GM18870 (cell line): ENCODE measurements at regions not wholly inside any gene's neighbourhood (a gene's known extent, or its start where the extent isn't known, plus 50 kb on each side); places are given as distances from the start of the nearest gene placed in this dataset.
A peak's percentile ranks its signal among the peaks of the same experiment; 100 is the strongest.

Experiments used
- ATAC-seq: cut with Tn5 transposase; IDR thresholded peaks from one replicate; pipeline ENCODE4 v1.9.1; 2021; ENCODE audit warnings: moderate library complexity; ENCODE audit not compliant: unreplicated experiment

DNA sequence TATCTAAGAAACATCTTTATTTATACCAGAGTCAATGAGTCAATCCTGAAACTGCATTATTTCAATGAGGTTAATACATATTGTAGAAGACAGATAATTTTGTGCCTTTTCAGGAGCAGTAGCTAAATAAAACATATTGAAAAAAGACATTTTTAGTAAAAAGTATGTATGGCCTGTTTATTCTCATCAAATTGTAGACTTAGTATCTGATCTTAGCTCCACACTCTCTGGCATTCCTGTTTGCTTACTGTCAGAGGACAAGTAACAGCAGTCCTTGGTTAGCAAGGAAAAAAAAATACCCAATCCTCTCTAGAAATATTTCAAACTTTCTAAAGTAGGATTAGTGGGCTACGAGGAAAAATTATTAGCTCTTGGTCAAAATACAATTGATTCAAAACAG lies 50.5 kb upstream of the GUCY1A1 start:
- ATAC-seq, result no peak

GRCh38 chr4:155615081-155615887 lies 51.4 kb upstream of the GUCY1A1 start:
- peak; percentile 57 for ATAC-seq

- ATAC-seq, result no peak
Observed at GRCh38 chr4:155614111-155614762, 52.4 kb upstream of the GUCY1A1 start.

DNA sequence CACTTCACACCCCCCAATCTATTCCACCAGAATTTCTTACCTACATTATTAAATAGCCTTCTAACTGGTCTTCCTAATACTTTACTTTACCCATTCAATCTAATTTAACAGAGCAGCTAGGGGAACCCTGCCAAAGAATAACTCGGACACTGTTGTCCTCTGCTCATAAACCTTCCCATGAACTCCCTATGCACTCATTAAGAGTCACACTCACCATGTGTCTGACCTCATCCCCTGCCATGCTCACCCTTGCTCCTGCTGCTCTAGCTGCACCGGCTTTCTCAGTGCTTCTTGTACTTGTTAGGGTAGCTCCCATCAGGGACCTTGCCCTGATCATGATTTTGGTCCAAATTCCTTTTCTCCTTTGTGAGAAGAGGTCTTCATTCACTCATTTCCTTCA lies 54.6 kb upstream of the GUCY1A1 start:
- ATAC-seq, result no peak

- ATAC-seq, result no peak
Observed at GRCh38 chr4:155611501-155611900, 55.1 kb upstream of the GUCY1A1 start.

DNA sequence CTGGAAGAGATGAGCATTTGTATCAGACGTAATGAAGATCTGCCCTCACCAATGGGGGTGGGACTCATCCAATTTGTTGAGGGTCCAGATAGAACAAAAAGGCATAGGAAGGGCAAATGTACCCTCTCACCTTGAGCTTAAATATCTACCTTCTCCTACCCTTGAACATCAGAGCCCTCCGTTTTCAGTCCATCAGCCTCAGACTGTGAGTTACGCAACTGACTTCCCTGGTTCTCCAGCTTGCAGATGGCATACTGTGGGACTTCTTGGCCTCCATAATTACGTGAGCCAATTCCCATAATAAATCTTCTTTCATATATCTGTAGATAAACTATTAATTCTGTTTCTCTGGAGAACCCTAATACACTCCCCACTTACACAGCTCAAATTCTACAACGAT lies 56.5 kb upstream of the GUCY1A1 start:
- ATAC-seq, result no peak

GRCh38 chr4:155609455-155610059 lies 57.1 kb upstream of the GUCY1A1 start:
- peak; percentile 81 for ATAC-seq

DNA sequence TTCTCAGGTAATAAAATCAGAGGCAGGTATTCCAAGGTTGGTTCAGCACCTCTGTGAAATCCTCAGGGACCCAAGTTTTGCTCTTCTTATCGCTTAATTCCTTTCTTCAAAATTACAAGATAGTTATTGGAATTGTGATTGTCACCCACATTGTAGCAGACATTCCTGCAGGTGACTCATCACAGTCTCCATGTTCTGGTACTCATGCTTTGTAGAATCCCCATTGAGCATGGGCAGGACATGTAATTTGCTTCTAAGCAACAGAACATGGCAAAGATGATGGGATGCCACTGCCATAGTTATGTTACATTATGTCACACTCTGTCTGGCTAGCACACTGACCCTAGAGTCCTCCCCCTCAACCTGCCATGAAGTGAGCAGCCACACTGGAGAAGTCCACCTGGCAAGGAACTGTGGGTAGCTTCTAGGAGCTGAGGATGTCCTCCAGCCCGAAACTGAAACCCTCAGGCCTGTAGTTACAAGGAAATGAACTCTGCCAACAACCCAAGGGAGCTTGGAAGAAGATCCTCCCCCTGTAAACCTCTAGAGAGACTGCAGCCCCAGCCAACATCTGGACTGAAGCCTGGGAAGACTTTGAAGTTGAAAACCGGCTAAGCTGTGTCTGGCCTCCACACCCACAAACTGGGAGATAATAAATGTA lies 58.3 kb upstream of the GUCY1A1 start:
- no peak for ATAC-seq

- ATAC-seq, result no peak
Observed at GRCh38 chr4:155607481-155607880, 59.2 kb upstream of the GUCY1A1 start.

DNA sequence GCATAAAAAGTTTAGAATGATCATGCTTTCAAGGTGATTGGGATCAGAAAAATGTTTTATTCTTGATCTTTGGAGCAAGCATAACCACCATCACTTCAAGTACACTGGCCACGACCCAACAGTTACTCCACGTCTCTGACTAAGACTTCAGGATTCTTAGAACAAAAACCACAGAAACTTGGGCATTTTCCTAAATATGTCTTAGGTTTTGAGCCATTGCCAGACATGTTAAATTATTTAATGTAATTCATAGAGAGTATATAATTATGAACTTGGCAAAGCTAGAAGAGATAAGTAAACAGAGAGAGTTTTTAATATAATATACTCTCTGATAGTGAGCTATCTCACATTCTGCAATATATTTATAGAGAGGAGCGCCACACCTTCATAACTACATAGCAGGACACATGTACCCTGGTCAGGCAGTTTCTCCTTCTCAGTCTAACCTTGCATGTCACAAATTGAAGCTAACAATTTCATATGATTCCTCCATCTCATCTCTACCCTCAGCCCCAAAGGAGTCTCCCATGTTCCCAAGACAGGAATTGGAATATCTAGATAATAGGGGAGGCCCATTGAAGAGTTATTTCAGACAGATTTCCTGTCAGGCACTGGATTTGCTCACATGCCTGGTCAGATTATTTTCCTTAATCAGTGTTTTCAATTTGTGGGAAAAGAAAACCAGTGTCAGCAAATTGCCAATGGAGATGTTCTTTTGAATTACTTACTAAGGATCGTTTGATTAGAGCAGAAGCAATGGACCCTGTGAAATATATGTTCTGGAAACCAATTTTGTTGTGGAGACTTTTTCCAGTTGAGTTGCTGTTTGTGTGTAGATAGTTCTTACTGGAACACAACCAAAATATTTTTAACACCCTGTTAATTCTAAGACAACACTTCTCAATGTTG lies 61.7 kb upstream of the GUCY1A1 start:
- no peak for ATAC-seq

DNA sequence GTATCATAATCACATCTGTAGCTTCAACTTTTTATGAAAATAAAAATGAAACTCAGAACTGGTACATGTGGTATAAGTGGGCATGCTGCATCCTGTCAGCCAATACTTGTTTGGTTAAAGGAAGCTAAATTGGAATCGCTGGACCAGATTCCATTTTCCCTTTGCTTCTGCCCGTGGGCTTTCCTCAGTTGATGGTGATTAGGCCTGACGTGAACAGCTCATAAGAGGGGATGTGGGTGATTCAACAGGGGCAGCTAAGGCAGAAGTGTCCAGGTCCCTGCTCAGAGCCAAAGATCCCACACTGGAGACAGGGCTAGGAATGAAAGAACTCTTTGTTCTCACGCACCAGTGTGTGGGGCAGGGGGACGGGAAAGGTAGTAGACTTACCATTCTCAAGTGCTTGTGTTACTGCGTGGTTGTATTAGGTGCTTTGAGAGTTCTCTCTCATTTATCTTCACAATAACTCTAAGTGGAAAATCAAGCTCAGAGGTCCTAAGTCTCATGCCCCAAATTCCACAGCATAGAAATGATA lies 63.2 kb upstream of the GUCY1A1 start:
- ATAC-seq, result no peak

GRCh38 chr4:155602351-155603140 lies 64.1 kb upstream of the GUCY1A1 start:
- ATAC-seq, result no peak

DNA sequence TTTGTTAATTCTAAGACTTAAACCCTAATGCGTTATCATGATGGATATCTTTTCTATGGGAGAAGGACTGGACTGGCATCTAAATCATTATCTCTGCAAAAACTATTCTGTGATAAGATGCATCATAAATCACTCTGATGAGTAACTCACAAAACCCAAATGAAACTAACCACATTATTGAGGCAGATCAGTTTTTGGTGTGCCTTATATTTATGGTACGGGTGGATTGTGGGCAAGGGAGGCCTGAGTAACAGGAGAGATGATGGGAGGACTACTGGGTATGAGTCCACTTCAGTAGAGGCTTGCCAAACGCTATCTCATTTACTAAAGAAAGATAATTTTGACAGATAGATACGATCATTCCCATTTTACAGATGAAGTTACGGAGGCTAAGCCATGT lies 66.4 kb upstream of the GUCY1A1 start:
- ATAC-seq, result no peak

DNA sequence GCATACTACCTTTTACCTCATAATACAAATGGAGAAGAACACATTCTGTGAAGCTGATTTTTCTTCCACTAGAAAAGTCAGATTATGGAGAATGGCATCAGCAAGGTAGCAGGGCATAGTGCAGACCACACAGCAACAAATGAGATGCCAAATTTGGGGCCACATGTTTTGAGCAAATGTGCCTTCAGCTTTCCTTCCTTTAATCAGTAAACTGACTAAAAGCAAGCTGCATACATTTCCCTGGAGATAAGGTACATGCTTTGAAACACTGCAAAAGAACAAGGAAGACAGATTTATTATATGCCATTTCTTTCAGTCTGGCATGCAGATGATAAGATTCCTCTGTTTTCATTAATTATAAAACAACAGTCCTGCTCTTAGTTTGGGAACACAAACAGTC lies 67.1 kb upstream of the GUCY1A1 start:
- no peak for ATAC-seq

- no peak for ATAC-seq
Observed at GRCh38 chr4:155599085-155599484, 67.6 kb upstream of the GUCY1A1 start.

GRCh38 chr4:155597933-155598451 lies 68.7 kb upstream of the GUCY1A1 start:
- no peak for ATAC-seq

DNA sequence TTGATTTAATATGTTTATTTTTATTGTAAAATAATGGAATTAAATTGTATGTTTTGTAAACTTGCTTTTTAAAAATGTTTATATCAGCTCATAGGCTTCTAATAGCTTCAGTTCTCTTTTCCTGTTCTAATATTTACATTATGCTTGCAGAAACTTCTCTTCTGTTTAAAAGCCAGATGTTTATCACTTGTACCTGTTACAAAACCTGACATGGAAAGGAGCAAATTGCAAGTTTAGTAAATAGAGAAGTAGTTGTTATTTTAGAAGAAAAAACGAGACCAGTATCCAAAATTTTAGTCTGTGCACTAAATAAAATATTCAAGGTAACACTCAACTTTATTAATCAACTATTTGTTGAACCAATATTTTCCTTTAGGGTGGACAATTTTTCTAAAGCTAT lies 69.4 kb upstream of the GUCY1A1 start:
- ATAC-seq, result no peak

- ATAC-seq, result no peak
Observed at GRCh38 chr4:155593793-155594192, 72.9 kb upstream of the GUCY1A1 start.

DNA sequence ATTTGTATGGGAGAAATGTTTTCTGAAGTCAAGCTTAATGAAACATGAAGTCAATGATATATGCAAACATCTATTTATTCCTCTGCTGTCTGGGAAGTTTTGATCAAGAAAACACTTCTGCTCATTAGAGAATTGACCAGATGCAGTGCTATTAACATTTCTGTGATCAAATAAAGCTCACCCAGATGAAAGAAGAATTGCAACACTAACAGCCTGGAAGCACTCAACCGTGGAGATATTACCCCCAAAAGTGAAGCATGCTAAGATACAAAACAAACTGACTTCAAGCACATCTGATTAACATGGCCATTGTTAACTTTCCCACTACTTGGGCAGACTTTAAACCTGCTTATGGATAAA lies 73.7 kb upstream of the GUCY1A1 start:
- no peak for ATAC-seq
